ENCODE measurements at regions not wholly inside any gene's neighbourhood (a gene's known extent, or its start where the extent isn't known, plus 50 kb on each side); places are given as distances from the start of the nearest gene placed in this dataset.
A peak's percentile ranks its signal among the peaks of the same experiment; 100 is the strongest.

GRCh38 chr21:16597753-16598152 is 868.0 kb downstream of the USP25 start:
- no peak overlapping the region for H3K9ac ChIP-seq
- no peaks in the 10 kb centered on the region for H3K9me3 ChIP-seq (replicated peaks in 1 of 11)
- no peak overlapping the region for H3K27ac ChIP-seq
- TF ChIP-seq Cebpa-rat (IDR thresholded peaks at IDR 0.05) = no peak
- no peaks in the 10 kb centered on the region for H3K36me3 ChIP-seq
- H3K27me3 ChIP-seq = no peaks in the 10 kb centered on the region
- H4K20me1 ChIP-seq = no peaks in the 10 kb centered on the region
- no peak overlapping the region for H3K4me3 ChIP-seq
- no peak overlapping the region for H3K4me2 ChIP-seq
- no peaks in the 10 kb centered on the region for H3K4me1 ChIP-seq

- TF ChIP-seq Cebpa-rat (IDR thresholded peaks at IDR 0.05) = no peak
- Histone ChIP-seq H3K9ac (no peak overlapping the region), H3K36me3 (no peaks in the 10 kb centered on the region), H3K4me1 (no peaks in the 10 kb centered on the region), H3K9me3 (replicated peaks in 1 of 11) (no peaks in the 10 kb centered on the region), H3K27ac (no peak overlapping the region), H4K20me1 (no peaks in the 10 kb centered on the region), H3K27me3 (no peaks in the 10 kb centered on the region), H3K4me3 (no peak overlapping the region), H3K4me2 (no peak overlapping the region)
Observed at GRCh38 chr21:16605597-16605996, 875.8 kb downstream of the USP25 start.

- H3K27me3 ChIP-seq = no peaks in the 10 kb centered on the region
- no peak overlapping the region for H3K4me2 ChIP-seq
- no peaks in the 10 kb centered on the region for H4K20me1 ChIP-seq
- no peaks in the 10 kb centered on the region for H3K4me1 ChIP-seq
- no peak overlapping the region for H3K4me3 ChIP-seq
- no peaks in the 10 kb centered on the region for H3K36me3 ChIP-seq
- no peak overlapping the region for H3K27ac ChIP-seq
- H3K9ac ChIP-seq = no peak overlapping the region
- TF ChIP-seq Cebpa-rat (IDR thresholded peaks at IDR 0.05) = no peak
- H3K9me3 ChIP-seq (replicated peaks in 1 of 11) = no peaks in the 10 kb centered on the region
Observed at GRCh38 chr21:16606271-16606670, 876.5 kb downstream of the USP25 start.

GRCh38 chr21:16608209-16608830 is 878.5 kb downstream of the USP25 start:
- no peak overlapping the region for H3K27ac ChIP-seq
- no peaks in the 10 kb centered on the region for H4K20me1 ChIP-seq
- H3K9me3 ChIP-seq (replicated peaks in 1 of 11) = no peaks in the 10 kb centered on the region
- H3K9ac ChIP-seq = no peak overlapping the region
- H3K27me3 ChIP-seq = no peaks in the 10 kb centered on the region
- H3K4me1 ChIP-seq = no peaks in the 10 kb centered on the region
- H3K4me3 ChIP-seq = no peak overlapping the region
- no peak overlapping the region for H3K4me2 ChIP-seq
- TF ChIP-seq Cebpa-rat (IDR thresholded peaks at IDR 0.05) = no peak
- H3K36me3 ChIP-seq = no peaks in the 10 kb centered on the region

GRCh38 chr21:16619281-16619680 is 889.5 kb downstream of the USP25 start:
- no peak for TF ChIP-seq Cebpa-rat (IDR thresholded peaks at IDR 0.05)
- no peaks in the 10 kb centered on the region for H3K9me3 ChIP-seq (replicated peaks in 1 of 11)
- H3K4me1 ChIP-seq = peaks cover under 1 to 12% (median 2%) of the 10 kb centered on the region in 10 experiments; a peak in 16 of 20 replicates

GRCh38 chr21:16620786-16621320 is 891.1 kb downstream of the USP25 start:
- TF ChIP-seq Cebpa-rat (IDR thresholded peaks at IDR 0.05) = no peak
- no peaks in the 10 kb centered on the region for H4K20me1 ChIP-seq
- H3K27me3 ChIP-seq = no peaks in the 10 kb centered on the region
- H3K9me3 ChIP-seq (replicated peaks in 1 of 11) = no peaks in the 10 kb centered on the region
- H3K4me3 ChIP-seq = no peak overlapping the region
- H3K27ac ChIP-seq = no peak overlapping the region
- H3K4me2 ChIP-seq = no peak overlapping the region
- no peak overlapping the region for H3K9ac ChIP-seq
- H3K4me1 ChIP-seq = peaks cover 6 to 15% (median 10%) of the 10 kb centered on the region in 10 experiments; a peak in 19 of 20 replicates
- H3K36me3 ChIP-seq = no peaks in the 10 kb centered on the region

More at GRCh38 chr21:16619281-16619680, 889.5 kb downstream of the USP25 start:
- Histone ChIP-seq H4K20me1 (no peaks in the 10 kb centered on the region), H3K9ac (no peak overlapping the region), H3K4me3 (no peak overlapping the region), H3K4me2 (no peak overlapping the region), H3K27ac (no peak overlapping the region), H3K36me3 (no peaks in the 10 kb centered on the region), H3K27me3 (no peaks in the 10 kb centered on the region)

GRCh38 chr21:16624479-16625118 is 888.2 kb upstream of the CXADR start:
- TF ChIP-seq Cebpa-rat (IDR thresholded peaks at IDR 0.05) = no peak

GRCh38 chr21:16625491-16625890 is 887.4 kb upstream of the CXADR start:
- no peak for TF ChIP-seq Cebpa-rat (IDR thresholded peaks at IDR 0.05)
- Histone ChIP-seq H3K27ac (no peak overlapping the region), H3K4me1 (peaks cover 6 to 12% (median 9%) of the 10 kb centered on the region in 10 experiments; a peak in 19 of 20 replicates), H4K20me1 (no peaks in the 10 kb centered on the region), H3K4me2 (no peak overlapping the region), H3K9ac (no peak overlapping the region), H3K27me3 (no peaks in the 10 kb centered on the region), H3K4me3 (no peak overlapping the region), H3K36me3 (no peaks in the 10 kb centered on the region), H3K9me3 (replicated peaks in 1 of 11) (no peaks in the 10 kb centered on the region)

More at GRCh38 chr21:16624479-16625118, 888.2 kb upstream of the CXADR start:
- H3K27me3 ChIP-seq = no peaks in the 10 kb centered on the region
- H3K4me2 ChIP-seq = peak overlapping the region in 7 of 11 experiments; percentile 5 to 53 (median 40); a peak in 13 of 22 replicates
- peaks cover 6 to 15% (median 10%) of the 10 kb centered on the region in 10 experiments; a peak in 19 of 20 replicates for H3K4me1 ChIP-seq
- H3K4me3 ChIP-seq = no peak overlapping the region
- no peaks in the 10 kb centered on the region for H4K20me1 ChIP-seq
- H3K27ac ChIP-seq = no peak overlapping the region; a peak in 1 of 22 replicates
- no peaks in the 10 kb centered on the region for H3K36me3 ChIP-seq
- H3K9ac ChIP-seq = no peak overlapping the region
- no peaks in the 10 kb centered on the region for H3K9me3 ChIP-seq (replicated peaks in 1 of 11)

- H3K9me3 ChIP-seq (replicated peaks in 1 of 11) = no peaks in the 10 kb centered on the region
- no peaks in the 10 kb centered on the region for H3K27me3 ChIP-seq
- no peak overlapping the region for H3K4me3 ChIP-seq
- H3K27ac ChIP-seq = no peak overlapping the region
- no peak overlapping the region for H3K9ac ChIP-seq
- peaks cover 0 to 5% (median 0%) of the 10 kb centered on the region in 10 experiments; a peak in 2 of 20 replicates for H3K4me1 ChIP-seq
- H3K4me2 ChIP-seq = no peak overlapping the region
- no peaks in the 10 kb centered on the region for H3K36me3 ChIP-seq
- no peak for TF ChIP-seq Cebpa-rat (IDR thresholded peaks at IDR 0.05)
- no peaks in the 10 kb centered on the region for H4K20me1 ChIP-seq
Observed at GRCh38 chr21:16633831-16634459, 878.9 kb upstream of the CXADR start.
